HCT116 (cell line): ENCODE measurements at regions not wholly inside any gene's neighbourhood (a gene's known extent, or its start where the extent isn't known, plus 50 kb on each side); places are given as distances from the start of the nearest gene placed in this dataset.

Experiments
- ATAC-seq: fragments of 200-7000 bp; cut with Tn5 transposase; 2 replicates; pipeline ENCODE4 v1.9.1; 2020; ENCODE audit warnings: mild to moderate bottlenecking, moderate library complexity
- BruUV-seq: library from RNA; stranded (reverse); fragments of 400-500 nt; replicated peaks from 2 replicates; lab custom pipeline; 2021; lab: Mats Ljungman, UMichigan
- CTCF ChIA-PET: fragments of 300-600 bp; sonication (Branson Sonifier 250); formaldehyde crosslinking; loops from one replicate; lab custom pipeline; 2021; ENCODE audit warnings: antibody characterized with exemption; lab: Charles Lee
- POLR2A ChIA-PET: fragments of 300-600, 350-600 bp; sonication (Branson Sonifier 250); formaldehyde crosslinking; loops from one replicate; lab custom pipeline; 2021; ENCODE audit warnings: antibody characterized with exemption; lab: Charles Lee
- RAD21 ChIA-PET, 2 experiments: fragments of 300-600 bp; sonication (Branson Sonifier 250); formaldehyde crosslinking; loops; one replicate each; lab custom pipeline; 2023; ENCODE audit warnings: low total read pairs in 2 of 2; ENCODE audit not compliant: uncharacterized antibody in 2 of 2, unreplicated experiment in 2 of 2, low non-redundant PET in 1 of 2; lab: Charles Lee
- DNase-seq: peaks from one replicate; pipeline ENCODE4 v3.0.0-alpha.2; 2010; ENCODE audit warnings: low read depth, low spot score
- H2AFZ ChIP-seq: fragments of 200-600 bp; shearing (Covaris generic), sonication (generic); 2 replicates; pipeline ENCODE4 v1.6.1; 2017; ENCODE audit warnings: low read depth, mixed run types, mixed read lengths, antibody characterized with exemption, low read length; ENCODE audit not compliant: poor library complexity, severe bottlenecking
- H3K27ac ChIP-seq: 2 replicates; pipeline ENCODE4 v1.5.1; 2012; ENCODE audit warnings: low read depth, low read length
- H3K27me3 ChIP-seq: fragments of 200-600 bp; sonication (generic); 2 replicates; pipeline ENCODE4 v1.6.1; 2016; ENCODE audit warnings: mixed run types, low read length, mixed read lengths; ENCODE audit not compliant: insufficient read depth
- H3K36me3 ChIP-seq, 2 experiments: fragments of 200-500 bp in 1 of 2; fragments of 200-600 bp in 1 of 2; sonication (Bioruptor generic) in 1 of 2; sonication (generic) in 1 of 2; 2 replicates each; pipeline versions ENCODE4 v1.5.1 to v1.6.1; 2014 to 2016; ENCODE audit warnings: low read length in 2 of 2, inconsistent platforms in 1 of 2, mixed read lengths in 1 of 2, mixed run types in 1 of 2; ENCODE audit not compliant: insufficient read depth in 2 of 2, control insufficient read depth in 1 of 2
- H3K4me1 ChIP-seq, 2 experiments: fragments of 200-600 bp in 1 of 2; sonication (generic) in 1 of 2; 2 replicates each; pipeline versions ENCODE4 v1.5.1 to v1.6.1; 2012 to 2017; ENCODE audit warnings: low read length in 2 of 2, inconsistent platforms in 1 of 2, mild to moderate bottlenecking in 1 of 2, mixed read lengths in 1 of 2, mixed run types in 1 of 2, moderate library complexity in 1 of 2; ENCODE audit not compliant: insufficient read depth in 2 of 2, control insufficient read depth in 1 of 2
- H3K4me2 ChIP-seq: fragments of 200-600 bp; sonication (generic); 2 replicates; pipeline ENCODE4 v1.6.1; 2017; ENCODE audit warnings: mixed run types, low read length, mixed read lengths
- H3K4me3 ChIP-seq, 2 experiments: fragments of 200-600 bp in 1 of 2; sonication (generic) in 1 of 2; replicated peaks in 1 of 2; 2 replicates each; pipeline ENCODE4 v1.5.1; 2011 to 2016; ENCODE audit warnings: low read length in 2 of 2, control low read depth in 1 of 2, low read depth in 1 of 2, mild to moderate bottlenecking in 1 of 2, mixed read lengths in 1 of 2, mixed run types in 1 of 2
- H3K79me2 ChIP-seq: fragments of 200-600 bp; sonication (generic); 2 replicates; pipeline ENCODE4 v1.6.1; 2017; ENCODE audit warnings: mild to moderate bottlenecking, mixed run types, low read length, moderate library complexity, mixed read lengths; ENCODE audit not compliant: insufficient read depth
- H3K9ac ChIP-seq: fragments of 200-600 bp; sonication (generic); 2 replicates; pipeline ENCODE4 v1.6.1; 2016; ENCODE audit warnings: low read length, mixed read lengths
- H3K9me2 ChIP-seq: fragments of 200-600 bp; sonication (generic), shearing (Covaris generic); 2 replicates; pipeline ENCODE4 v1.6.1; 2017; ENCODE audit warnings: mixed run types, mild to moderate bottlenecking, moderate library complexity; ENCODE audit not compliant: insufficient read depth
- H3K9me3 ChIP-seq, 2 experiments: fragments of 200-500 bp in 1 of 2; fragments of 200-600 bp in 1 of 2; sonication (Bioruptor generic) in 1 of 2; sonication (generic) in 1 of 2; 2 replicates each; pipeline ENCODE4 v1.6.1; 2014 to 2017; ENCODE audit warnings: low read length in 2 of 2, mixed read lengths in 2 of 2, inconsistent platforms in 1 of 2, low read depth in 1 of 2, mild to moderate bottlenecking in 1 of 2, mixed run types in 1 of 2, moderate library complexity in 1 of 2; ENCODE audit not compliant: control insufficient read depth in 1 of 2, insufficient read depth in 1 of 2
- H4K20me1 ChIP-seq: fragments of 200-600 bp; sonication (generic), shearing (Covaris generic); 2 replicates; pipeline ENCODE4 v1.6.1; 2017; ENCODE audit warnings: mixed run types, mild to moderate bottlenecking, moderate library complexity; ENCODE audit not compliant: insufficient read depth
- ATF3 ChIP-seq: IDR thresholded peaks from 2 replicates; pipeline ENCODE4 v1.6.1; 2012
- CBX3 ChIP-seq: IDR thresholded peaks from 2 replicates; pipeline ENCODE4 v1.6.1; 2012; ENCODE audit warnings: low read depth
- CEBPB ChIP-seq: IDR thresholded peaks from 2 replicates; pipeline ENCODE4 v1.6.1; 2012; ENCODE audit warnings: low read depth
- CTCF ChIP-seq, 3 experiments: fragments of 200-600 bp in 1 of 3; sonication (generic) in 1 of 3; IDR thresholded peaks in 2 of 3; conservative IDR thresholded peaks in 1 of 3; 2 replicates each; pipeline ENCODE4 v1.5.1; 2012 to 2017; ENCODE audit warnings: low read depth in 2 of 3, low read length in 2 of 3, antibody characterized with exemption in 1 of 3, borderline replicate concordance in 1 of 3, control low read depth in 1 of 3, mild to moderate bottlenecking in 1 of 3, mixed read lengths in 1 of 3, mixed run types in 1 of 3, moderate library complexity in 1 of 3; ENCODE audit not compliant: insufficient read depth in 1 of 3
- EGR1 ChIP-seq: IDR thresholded peaks from 2 replicates; pipeline ENCODE4 v1.6.1; 2012; ENCODE audit warnings: low read depth
- ELF1 ChIP-seq: IDR thresholded peaks from 2 replicates; pipeline ENCODE4 v1.6.1; 2012; ENCODE audit warnings: low read depth, borderline replicate concordance
- EZH2 ChIP-seq: fragments of 200-600 bp; sonication (generic); IDR thresholded peaks from 2 replicates; pipeline ENCODE4 v1.6.1; 2017; ENCODE audit warnings: antibody characterized with exemption, mixed run types
- EZH2phosphoT487 ChIP-seq: fragments of 200-600 bp; IDR thresholded peaks from 2 replicates; pipeline ENCODE4 v1.6.1; 2018; ENCODE audit warnings: antibody characterized with exemption, borderline replicate concordance
- JUND ChIP-seq: IDR thresholded peaks from 2 replicates; pipeline ENCODE4 v1.6.1; 2012
- MAX ChIP-seq: IDR thresholded peaks from 2 replicates; pipeline ENCODE4 v1.6.1; 2012
- POLR2A ChIP-seq: IDR thresholded peaks from 2 replicates; pipeline ENCODE4 v1.7.0; 2011; ENCODE audit warnings: borderline replicate concordance; ENCODE audit not compliant: insufficient read depth, insufficient read length; ENCODE audit errors: extremely low read depth
- POLR2AphosphoS5 ChIP-seq: IDR thresholded peaks from 2 replicates; pipeline ENCODE4 v1.6.1; 2011; ENCODE audit warnings: mild to moderate bottlenecking, low read depth, low read length, moderate library complexity
- RAD21 ChIP-seq: IDR thresholded peaks from 2 replicates; pipeline ENCODE4 v1.6.1; 2012; ENCODE audit warnings: low read depth, mild to moderate bottlenecking
- REST ChIP-seq: IDR thresholded peaks from 2 replicates; pipeline ENCODE4 v1.6.1; 2012; ENCODE audit warnings: low read depth
- SP1 ChIP-seq: IDR thresholded peaks from 2 replicates; pipeline ENCODE4 v1.6.1; 2012; ENCODE audit warnings: low read depth
- TCF7L2 ChIP-seq: IDR thresholded peaks from 2 replicates; pipeline ENCODE4 v1.7.0; 2011; ENCODE audit warnings: borderline replicate concordance, inconsistent platforms; ENCODE audit not compliant: insufficient read depth, insufficient read length; ENCODE audit errors: extremely low read depth
- YY1 ChIP-seq: IDR thresholded peaks from 2 replicates; pipeline ENCODE4 v1.6.1; 2011; ENCODE audit warnings: low read length, low read depth, moderate library complexity, mild to moderate bottlenecking; ENCODE audit not compliant: insufficient replicate concordance; ENCODE audit errors: extremely low read depth
- ZBTB33 ChIP-seq: IDR thresholded peaks from 2 replicates; pipeline ENCODE4 v1.6.1; 2011; ENCODE audit warnings: mild to moderate bottlenecking, low read length, moderate library complexity; ENCODE audit not compliant: insufficient replicate concordance; ENCODE audit errors: extremely low read depth
- intact Hi-C: fragments of 100-400 bp; cut with micrococcal nuclease; formaldehyde crosslinking; loops from 2 replicates; pipeline ENCODE4 v1.10.0; 2022

GRCh38 chr4:58849026-58849425 lies 1738.8 kb upstream of the IGFBP7 start:
- RAD21 ChIA-PET: no interaction called here
- peaks cover 3 to 18% of the 10 kb centered on the region in 2 experiments; a peak in 2 of 4 replicates for H3K9me3 ChIP-seq
- no peak overlapping the region for H2AFZ ChIP-seq
- H3K27me3 ChIP-seq: no peaks in the 10 kb centered on the region
- ATAC-seq (no peak), DNase-seq (no peak)
- no peak for TF ChIP-seq POLR2A
- no peak for TF ChIP-seq EZH2
- no peak for TF ChIP-seq CEBPB
- TF ChIP-seq POLR2AphosphoS5: no peak
- no peak for TF ChIP-seq YY1
- TF ChIP-seq REST: no peak
- no peak for TF ChIP-seq SP1
- no peak for TF ChIP-seq TCF7L2
- no peak for TF ChIP-seq ELF1
- no peak for TF ChIP-seq CBX3
- no peak for TF ChIP-seq JUND
- no peak for TF ChIP-seq MAX
- no peak for TF ChIP-seq ATF3
- TF ChIP-seq EGR1: no peak
- no peak for TF ChIP-seq CTCF (IDR thresholded peaks at IDR 0.05 in 2 of 3, conservative IDR thresholded peaks at IDR 0.05 in 1 of 3; ENCODE audit: borderline replicate concordance in 1 of 3, insufficient read depth in 1 of 3, low read depth in 2 of 3, low read length in 2 of 3)
- no peak for TF ChIP-seq RAD21
- no peak for TF ChIP-seq ZBTB33
- no peak for TF ChIP-seq EZH2phosphoT487
- no peak overlapping the region for H3K4me3 ChIP-seq
- H4K20me1 ChIP-seq: no peaks in the 10 kb centered on the region; the same call in 1 of the 2 replicates
- intact Hi-C loops: no loop called here
- H3K79me2 ChIP-seq: no peaks in the 10 kb centered on the region
- BruUV-seq: no TSS peak
- H3K9me2 ChIP-seq: no peaks in the 10 kb centered on the region
- H3K9ac ChIP-seq: no peak overlapping the region
- POLR2A ChIA-PET: no interaction called here
- H3K36me3 ChIP-seq: no peaks in the 10 kb centered on the region
- no peaks in the 10 kb centered on the region for H3K4me1 ChIP-seq
- CTCF ChIA-PET: no interaction called here
- no peak overlapping the region for H3K4me2 ChIP-seq
- H3K27ac ChIP-seq: no peak overlapping the region
